Common myeloid progenitor, CD34-positive (primary cell): ENCODE measurements at regions not wholly inside any gene's neighbourhood (a gene's known extent, or its start where the extent isn't known, plus 50 kb on each side); places are given as distances from the start of the nearest gene placed in this dataset.

Experiments used
- CTCF ChIA-PET: fragments of 350-600 bp; sonication (Branson Sonifier 250); formaldehyde crosslinking; loops from one replicate; lab custom pipeline; 2021; ENCODE audit warnings: antibody characterized with exemption; lab: Charles Lee
- POLR2A ChIA-PET: fragments of 350-600 bp; sonication (Branson Sonifier 250); formaldehyde crosslinking; loops from one replicate; lab custom pipeline; 2021; ENCODE audit warnings: antibody characterized with exemption; lab: Charles Lee
- DNase-seq, 3 donors: peaks; one replicate each; pipeline versions ENCODE4 v3.0.0 to v3.0.0-alpha.2; 2013
- H3K27ac ChIP-seq, 2 experiments: 1 replicate in 1 of 2; 2 replicates in 1 of 2; pipeline ENCODE4 v1.7.0; 2013; ENCODE audit warnings: inconsistent platforms in 2 of 2, low read length in 2 of 2, mild to moderate bottlenecking in 2 of 2, low read depth in 1 of 2, moderate library complexity in 1 of 2; ENCODE audit not compliant: severe bottlenecking in 2 of 2, insufficient read depth in 1 of 2, poor library complexity in 1 of 2
- H3K27me3 ChIP-seq, 5 experiments: replicated peaks in 2 of 5; 1 replicate in 3 of 5; 2 replicates in 2 of 5; pipeline versions ENCODE4 v1.6.1 to v1.7.0; 2013; ENCODE audit warnings: low read length in 4 of 5, mild to moderate bottlenecking in 2 of 5, moderate library complexity in 2 of 5, inconsistent platforms in 1 of 5; ENCODE audit not compliant: insufficient read depth in 5 of 5, control insufficient read depth in 4 of 5
- H3K36me3 ChIP-seq, 4 experiments: 1 replicate in 2 of 4; 2 replicates in 2 of 4; pipeline versions ENCODE4 v1.6.1 to v1.7.0; 2013; ENCODE audit warnings: low read length in 3 of 4, control low read depth in 1 of 4, mild to moderate bottlenecking in 1 of 4; ENCODE audit not compliant: control insufficient read depth in 4 of 4, insufficient read depth in 4 of 4
- H3K4me1 ChIP-seq, 4 experiments: 1 replicate in 3 of 4; 2 replicates in 1 of 4; pipeline versions ENCODE4 v1.6.1 to v1.7.1; 2013; ENCODE audit warnings: low read length in 3 of 4, mild to moderate bottlenecking in 3 of 4, control low read depth in 1 of 4, inconsistent platforms in 1 of 4, moderate library complexity in 1 of 4; ENCODE audit not compliant: control insufficient read depth in 4 of 4, insufficient read depth in 4 of 4; ENCODE audit errors: control extremely low read depth in 1 of 4
- H3K4me3 ChIP-seq, 7 experiments: 1 replicate in 4 of 7; 2 replicates in 3 of 7; pipeline versions ENCODE4 v1.5.1 to v1.7.0; 2013; ENCODE audit warnings: mild to moderate bottlenecking in 7 of 7, low read length in 6 of 7, moderate library complexity in 6 of 7, inconsistent platforms in 2 of 7, low read depth in 2 of 7, control low read depth in 1 of 7; ENCODE audit not compliant: insufficient read depth in 4 of 7, control insufficient read depth in 1 of 7; ENCODE audit errors: extremely low read depth in 1 of 7
- H3K9me3 ChIP-seq, 5 experiments: 1 replicate in 4 of 5; 2 replicates in 1 of 5; pipeline versions ENCODE4 v1.6.1 to v1.7.1; 2013; ENCODE audit warnings: low read length in 4 of 5, mild to moderate bottlenecking in 2 of 5, inconsistent platforms in 1 of 5, low read depth in 1 of 5, moderate library complexity in 1 of 5; ENCODE audit not compliant: control insufficient read depth in 4 of 5, insufficient read depth in 2 of 5; ENCODE audit errors: control extremely low read depth in 1 of 5
- WGBS: methylation state at CpG from one replicate; pipeline ENCODE4 v1.1.5; 2013; ENCODE audit not compliant: insufficient coverage; 5-methylcytosine and 5-hydroxymethylcytosine counted together

DNA sequence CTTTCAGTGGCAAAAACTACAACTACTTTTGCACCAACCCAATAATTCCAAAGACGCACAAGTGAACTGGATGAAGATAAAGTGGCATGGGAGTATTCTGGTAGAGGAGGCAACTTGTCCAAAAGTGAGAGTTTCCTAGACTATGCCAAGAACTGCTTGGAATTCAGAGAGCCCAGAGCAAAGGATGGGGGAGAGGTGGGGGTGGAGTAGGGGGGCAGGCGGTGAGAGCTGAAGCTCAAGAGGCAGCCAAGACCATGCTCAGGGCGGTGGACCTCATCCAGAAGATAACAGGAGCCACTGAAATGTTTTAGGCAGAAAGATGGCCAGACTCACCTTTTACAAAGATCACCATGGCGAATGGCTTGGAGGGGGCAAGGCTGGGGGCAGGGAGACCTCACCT is 242.5 kb downstream of the SEC61B start:
- DNase-seq = no peak
- 100% methylated on average over 2 of the region's 4 CpGs for WGBS
- H3K4me1 ChIP-seq = no peaks in the 10 kb centered on the region
- ChIA-PET CTCF (no interaction called here), POLR2A (no interaction called here)
- H3K4me3 ChIP-seq = no peak overlapping the region
- no peaks in the 10 kb centered on the region for H3K27me3 ChIP-seq
- no peaks in the 10 kb centered on the region for H3K36me3 ChIP-seq
- H3K9me3 ChIP-seq = no peaks in the 10 kb centered on the region
- H3K27ac ChIP-seq = no peak overlapping the region

DNA sequence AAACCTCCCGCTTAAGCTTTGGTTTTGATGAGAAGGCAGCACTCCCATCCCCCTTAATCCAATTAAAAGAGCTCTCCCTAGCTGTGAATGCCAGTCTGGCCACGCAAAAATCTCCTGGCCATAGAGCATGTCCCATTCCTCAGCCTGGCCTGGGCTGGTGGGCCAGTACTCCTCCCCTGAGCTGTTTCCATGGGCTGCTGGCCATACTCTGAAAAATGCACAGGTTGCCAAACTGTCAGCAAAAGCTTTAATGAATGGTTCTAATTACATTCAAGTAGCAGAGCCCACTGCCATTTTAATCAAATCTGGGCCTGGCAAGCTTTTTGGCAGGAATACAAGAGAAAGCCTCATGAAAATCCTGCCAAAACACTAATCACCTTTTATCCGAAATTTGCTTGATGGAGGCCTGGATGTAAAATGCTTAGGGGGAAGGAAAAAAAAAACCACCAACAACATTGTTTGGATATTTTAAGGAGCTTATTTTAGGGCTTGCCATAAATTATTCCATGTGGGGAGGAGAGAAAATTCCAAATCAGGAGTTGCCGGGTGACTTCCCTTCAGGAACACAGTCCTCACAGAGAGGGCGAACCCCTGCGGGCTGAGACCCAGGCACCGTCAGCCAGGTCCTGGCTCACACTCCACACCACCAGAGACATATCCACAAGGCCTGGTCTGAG is 243.3 kb downstream of the SEC61B start:
- Histone ChIP-seq H3K4me3 (no peak overlapping the region), H3K9me3 (no peaks in the 10 kb centered on the region), H3K27me3 (no peaks in the 10 kb centered on the region), H3K36me3 (no peaks in the 10 kb centered on the region), H3K4me1 (no peaks in the 10 kb centered on the region), H3K27ac (no peak overlapping the region)
- WGBS = 94% methylated on average over 3 of the region's 7 CpGs
- no peak for DNase-seq
- POLR2A ChIA-PET = no interaction called here
- CTCF ChIA-PET = no interaction called here

DNA sequence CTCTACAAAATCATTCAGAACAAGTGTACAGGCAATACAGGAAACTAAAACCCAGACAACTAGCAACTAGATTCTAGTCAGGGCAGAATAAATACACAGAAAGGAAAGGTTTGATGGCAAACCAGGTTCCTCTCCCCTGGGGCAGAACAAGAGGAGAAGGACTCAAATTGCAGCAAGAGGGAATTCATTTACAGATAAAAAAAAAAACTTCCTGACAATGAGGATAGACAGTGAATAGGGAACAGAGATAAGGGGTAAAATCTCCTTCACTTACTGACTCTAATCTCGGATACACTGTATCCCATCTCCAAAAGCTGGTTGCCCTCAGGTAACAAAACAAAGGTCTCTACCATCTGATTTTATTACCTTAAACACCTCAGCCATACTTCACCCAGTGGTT is 244.0 kb downstream of the SEC61B start:
- H3K36me3 ChIP-seq = no peaks in the 10 kb centered on the region
- CTCF ChIA-PET = no interaction called here
- no peaks in the 10 kb centered on the region for H3K4me1 ChIP-seq
- no peak for DNase-seq
- POLR2A ChIA-PET = no interaction called here
- no peak overlapping the region for H3K27ac ChIP-seq
- no peak overlapping the region for H3K4me3 ChIP-seq
- no CpG with 5 or more reads among the region's 1 CpG for WGBS
- H3K9me3 ChIP-seq = no peaks in the 10 kb centered on the region
- H3K27me3 ChIP-seq = no peaks in the 10 kb centered on the region

DNA sequence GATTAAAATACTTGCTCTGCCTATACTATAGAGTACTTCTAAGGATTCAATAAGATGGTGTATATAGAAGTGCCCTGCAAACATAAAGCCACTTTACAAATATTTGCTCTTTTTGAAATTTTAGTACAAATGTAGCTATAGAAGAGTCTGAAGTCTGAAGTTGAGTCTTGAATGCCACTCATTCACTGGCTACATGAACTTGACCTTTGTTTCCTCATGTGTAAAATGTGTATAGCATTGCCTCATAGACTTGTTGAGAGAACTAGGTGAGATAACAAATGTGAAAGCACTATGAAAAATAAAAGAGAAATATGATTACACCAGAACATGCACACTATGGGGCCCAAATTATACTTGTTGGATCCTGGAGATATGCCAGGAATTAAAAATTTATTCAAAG is 244.7 kb downstream of the SEC61B start:
- H3K27me3 ChIP-seq = no peaks in the 10 kb centered on the region
- H3K36me3 ChIP-seq = no peaks in the 10 kb centered on the region
- no peak for DNase-seq
- CTCF ChIA-PET = interaction anchor here (1.3 kb wide), 1 partner anchor 10 kb away, joined by 4 read pairs; no protein-coding TSS in a partner anchor
- no peak overlapping the region for H3K27ac ChIP-seq
- POLR2A ChIA-PET = interaction anchor here (0.6 kb wide), 1 partner anchor 45 kb away, joined by 3 read pairs; no protein-coding TSS in a partner anchor
- no peaks in the 10 kb centered on the region for H3K9me3 ChIP-seq
- no peaks in the 10 kb centered on the region for H3K4me1 ChIP-seq
- no peak overlapping the region for H3K4me3 ChIP-seq

DNA sequence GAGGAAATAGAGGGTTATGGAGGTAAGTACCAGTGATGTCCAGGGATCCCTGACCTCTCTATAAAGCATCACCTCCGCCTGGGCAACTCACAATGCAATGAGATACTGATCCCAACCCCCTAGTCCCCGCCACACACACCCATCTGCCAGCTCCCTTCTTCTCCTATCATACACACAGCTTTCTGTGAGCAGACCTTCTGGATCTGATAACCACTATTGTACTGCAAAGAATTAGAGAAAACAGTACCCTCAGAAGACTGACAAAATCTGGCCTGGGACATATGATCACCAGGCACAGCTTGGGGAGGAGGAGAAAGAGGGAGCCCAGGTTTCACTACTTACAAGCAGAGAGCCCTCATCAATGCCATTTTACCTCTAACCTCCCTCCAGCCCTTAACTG is 249.0 kb downstream of the SEC61B start:
- H3K27ac ChIP-seq = no peak overlapping the region
- no peaks in the 10 kb centered on the region for H3K9me3 ChIP-seq
- DNase-seq = no peak
- no peaks in the 10 kb centered on the region for H3K27me3 ChIP-seq
- POLR2A ChIA-PET = no interaction called here
- no peaks in the 10 kb centered on the region for H3K36me3 ChIP-seq
- WGBS = 100% methylated on average over 2 of the region's 2 CpGs
- H3K4me1 ChIP-seq = no peaks in the 10 kb centered on the region
- CTCF ChIA-PET = no interaction called here
- H3K4me3 ChIP-seq = no peak overlapping the region

DNA sequence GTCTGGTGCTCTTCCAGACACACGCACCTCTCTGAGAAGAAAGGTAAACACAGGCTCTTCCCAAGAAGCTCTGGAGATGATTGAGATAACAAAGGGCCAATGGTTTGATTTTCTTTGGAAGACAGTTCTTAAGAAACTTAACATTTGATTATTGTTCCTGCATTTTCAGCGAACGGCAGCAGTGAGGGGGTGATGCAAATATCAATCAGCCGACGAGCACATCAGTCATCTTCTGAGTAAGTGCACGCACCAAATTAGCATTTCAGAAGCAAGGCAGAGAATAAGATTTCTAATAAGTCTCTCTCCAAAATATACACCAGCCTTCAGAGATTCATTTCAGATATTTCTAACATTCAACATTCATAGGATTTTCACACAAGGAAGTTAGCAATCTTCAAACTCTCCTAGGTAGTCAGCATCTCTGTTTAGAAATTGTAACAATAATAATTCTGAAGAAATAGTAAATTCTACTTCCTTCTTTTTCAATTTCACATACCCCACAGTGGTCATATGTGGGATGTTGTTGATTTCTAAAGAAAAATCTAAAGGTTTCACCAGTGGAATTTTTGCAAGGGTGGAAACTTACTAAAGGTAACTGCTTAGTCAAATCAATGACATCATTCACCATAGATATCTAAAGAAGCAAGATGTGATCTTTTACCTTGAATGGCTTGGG is 250.3 kb downstream of the SEC61B start:
- H3K27ac ChIP-seq = no peak overlapping the region
- CTCF ChIA-PET = no interaction called here
- no peak overlapping the region for H3K4me3 ChIP-seq
- 97% methylated on average over 6 of the region's 6 CpGs for WGBS
- DNase-seq = no peak
- POLR2A ChIA-PET = no interaction called here
- no peaks in the 10 kb centered on the region for H3K4me1 ChIP-seq
- H3K27me3 ChIP-seq = no peaks in the 10 kb centered on the region
- no peaks in the 10 kb centered on the region for H3K9me3 ChIP-seq
- H3K36me3 ChIP-seq = no peaks in the 10 kb centered on the region

DNA sequence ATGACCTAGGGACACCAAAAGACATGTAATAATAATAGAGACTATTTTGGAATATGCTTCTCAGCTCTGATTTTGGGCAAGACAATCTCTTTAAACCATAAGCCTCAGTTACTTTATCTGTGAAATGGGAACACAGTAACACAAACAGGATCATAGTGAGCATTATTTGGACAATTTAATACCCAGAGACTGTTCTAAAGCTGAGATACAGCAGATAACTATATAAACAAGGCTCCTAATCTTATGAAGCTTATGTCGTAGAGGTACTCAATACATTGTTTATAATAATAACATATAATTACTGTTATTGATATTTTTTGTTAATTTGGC is 250.8 kb downstream of the SEC61B start:
- H3K9me3 ChIP-seq = no peaks in the 10 kb centered on the region
- ChIA-PET CTCF (interaction anchor here (0.6 kb wide), 1 partner anchor 12 kb away, joined by 3 read pairs; no protein-coding TSS in a partner anchor), POLR2A (no interaction called here)
- H3K27ac ChIP-seq = no peak overlapping the region
- no peaks in the 10 kb centered on the region for H3K4me1 ChIP-seq
- WGBS = no CpG with 5 or more reads among the region's 1 CpG
- H3K27me3 ChIP-seq = no peaks in the 10 kb centered on the region
- no peak overlapping the region for H3K4me3 ChIP-seq
- no peaks in the 10 kb centered on the region for H3K36me3 ChIP-seq
- no peak for DNase-seq
